Liver (tissue), 8 donors: ENCODE measurements at regions not wholly inside any gene's neighbourhood (a gene's known extent, or its start where the extent isn't known, plus 50 kb on each side); places are given as distances from the start of the nearest gene placed in this dataset.

ENCODE experiments used
- DNase-seq: peaks from one replicate; pipeline ENCODE4 v3.0.0-alpha.2; 2017; ENCODE audit warnings: low spot score
- H3K27ac ChIP-seq, 2 donors: one replicate each; pipeline ENCODE4 v1.7.0; 2013; ENCODE audit warnings: inconsistent platforms in 2 of 2, low read length in 2 of 2, control low read depth in 1 of 2, low read depth in 1 of 2, mild to moderate bottlenecking in 1 of 2
- H3K27me3 ChIP-seq, 4 donors: one replicate each; pipeline versions ENCODE4 v1.6.1 to v1.7.0; 2013; ENCODE audit warnings: low read length in 3 of 4, inconsistent platforms in 1 of 4, mild to moderate bottlenecking in 1 of 4, moderate library complexity in 1 of 4; ENCODE audit not compliant: control insufficient read depth in 4 of 4, insufficient read depth in 4 of 4
- H3K36me3 ChIP-seq, 4 donors: one replicate each; pipeline versions ENCODE4 v1.6.1 to v1.7.0; 2013; ENCODE audit warnings: low read length in 3 of 4, mild to moderate bottlenecking in 3 of 4, low read depth in 1 of 4, moderate library complexity in 1 of 4; ENCODE audit not compliant: control insufficient read depth in 4 of 4, insufficient read depth in 3 of 4
- H3K4me1 ChIP-seq, 4 donors: one replicate each; pipeline versions ENCODE4 v1.6.1 to v1.7.0; 2013; ENCODE audit warnings: low read length in 3 of 4, mild to moderate bottlenecking in 3 of 4, moderate library complexity in 1 of 4; ENCODE audit not compliant: control insufficient read depth in 4 of 4, insufficient read depth in 4 of 4
- H3K4me3 ChIP-seq, 3 donors: one replicate each; pipeline versions ENCODE4 v1.6.1 to v1.7.0; 2013; ENCODE audit warnings: low read length in 3 of 3, control low read depth in 1 of 3, low read depth in 1 of 3, mild to moderate bottlenecking in 1 of 3
- H3K9ac ChIP-seq, 2 donors: one replicate each; pipeline ENCODE4 v1.7.0; 2013; ENCODE audit warnings: low read length in 2 of 2, mild to moderate bottlenecking in 2 of 2, moderate library complexity in 2 of 2, control low read depth in 1 of 2, low read depth in 1 of 2
- H3K9me3 ChIP-seq, 4 donors: one replicate each; pipeline versions ENCODE4 v1.6.1 to v1.7.0; 2013; ENCODE audit warnings: low read length in 3 of 4; ENCODE audit not compliant: control insufficient read depth in 4 of 4
- ATF3 ChIP-seq: IDR thresholded peaks from 2 replicates; pipeline ENCODE4 v1.6.1; 2016; ENCODE audit warnings: antibody characterized with exemption
- CTCF ChIP-seq: fragments of 150-350 bp; IDR thresholded peaks from 2 replicates; pipeline ENCODE4 v1.5.1; 2017; ENCODE audit warnings: improper control_type of control experiment, low read depth, low read length; ENCODE audit not compliant: missing input control
- EGR1 ChIP-seq, 2 donors: IDR thresholded peaks; 2 replicates each; pipeline ENCODE4 v1.6.1; 2016 to 2018; ENCODE audit warnings: antibody characterized with exemption in 2 of 2, low read depth in 2 of 2
- FOXA1 ChIP-seq: IDR thresholded peaks from 2 replicates; pipeline ENCODE4 v1.6.1; 2016; ENCODE audit warnings: antibody characterized with exemption
- FOXA2 ChIP-seq: IDR thresholded peaks from 2 replicates; pipeline ENCODE4 v1.6.1; 2016; ENCODE audit warnings: antibody characterized with exemption
- GABPA ChIP-seq, 2 donors: IDR thresholded peaks in 1 of 2; conservative IDR thresholded peaks in 1 of 2; 2 replicates each; pipeline ENCODE4 v1.6.1; 2016; ENCODE audit warnings: antibody characterized with exemption in 2 of 2, mild to moderate bottlenecking in 1 of 2, moderate library complexity in 1 of 2
- HNF4A ChIP-seq, 2 donors: conservative IDR thresholded peaks; 2 replicates each; pipeline ENCODE4 v1.6.1; 2016; ENCODE audit warnings: antibody characterized with exemption in 2 of 2, mild to moderate bottlenecking in 2 of 2
- HNF4G ChIP-seq: IDR thresholded peaks from 2 replicates; pipeline ENCODE4 v1.6.1; 2016; ENCODE audit warnings: antibody characterized with exemption
- JUND ChIP-seq, 2 donors: IDR thresholded peaks; 2 replicates each; pipeline ENCODE4 v1.6.1; 2016; ENCODE audit warnings: antibody characterized with exemption in 2 of 2
- NR2F2 ChIP-seq: IDR thresholded peaks from 2 replicates; pipeline ENCODE4 v1.6.1; 2016; ENCODE audit warnings: antibody characterized with exemption
- RAD21 ChIP-seq, 2 donors: IDR thresholded peaks; 2 replicates each; pipeline ENCODE4 v1.6.1; 2016; ENCODE audit warnings: antibody characterized with exemption in 2 of 2, mild to moderate bottlenecking in 2 of 2
- RXRA ChIP-seq, 2 donors: IDR thresholded peaks; 2 replicates each; pipeline ENCODE4 v1.6.1; 2017 to 2018; ENCODE audit warnings: antibody characterized with exemption in 2 of 2, mild to moderate bottlenecking in 1 of 2
- SP1 ChIP-seq: IDR thresholded peaks from 2 replicates; pipeline ENCODE4 v1.6.1; 2018; ENCODE audit warnings: antibody characterized with exemption, mild to moderate bottlenecking
- TAF1 ChIP-seq: conservative IDR thresholded peaks from 2 replicates; pipeline ENCODE4 v1.6.1; 2016; ENCODE audit warnings: antibody characterized with exemption, mild to moderate bottlenecking
- YY1 ChIP-seq: IDR thresholded peaks from 2 replicates; pipeline ENCODE4 v1.6.1; 2016; ENCODE audit warnings: antibody characterized with exemption, mild to moderate bottlenecking
- WGBS: extraction: QIAGEN DNeasy Blood & Tissue Kit; methylation state at CpG from one replicate; pipeline ENCODE4 v1.1.7; 2013; 5-methylcytosine and 5-hydroxymethylcytosine counted together
- TF ChIP-seq, protein P1 (sequence below): IDR thresholded peaks from 2 replicates; pipeline ENCODE4 v1.6.1; 2016; ENCODE audit warnings: antibody characterized with exemption
- TF ChIP-seq, protein P2 (sequence below): IDR thresholded peaks from 2 replicates; pipeline ENCODE4 v1.6.1; 2016; ENCODE audit warnings: antibody characterized with exemption, mild to moderate bottlenecking
- TF ChIP-seq, protein P3 (sequence below): IDR thresholded peaks from 2 replicates; pipeline ENCODE4 v1.6.1; 2016; ENCODE audit warnings: antibody characterized with exemption
- donor health status: healthy.
- donor health status: healthy.
- donor health status: healthy.
- donor health status: healthy.
- donor health status: healthy.

DNA sequence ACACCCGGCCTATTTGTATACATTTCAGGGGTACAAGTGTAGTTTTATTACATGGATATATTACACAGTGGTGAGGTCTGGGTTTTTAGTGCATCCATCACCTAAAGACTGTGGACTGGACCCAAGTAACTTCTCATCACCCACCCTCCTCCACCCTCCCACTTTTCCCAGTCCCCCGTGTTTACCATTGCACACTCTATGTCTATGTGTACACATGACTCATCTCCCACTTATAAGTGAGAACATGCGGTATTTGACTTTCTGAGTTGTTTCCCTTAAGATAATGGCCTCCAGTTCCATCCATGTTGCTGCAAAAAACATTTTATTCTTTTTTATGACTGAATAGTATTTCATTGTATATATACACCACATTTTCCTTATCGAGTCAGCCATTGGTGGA is 98.9 kb upstream of the WAC start:
- Histone ChIP-seq H3K36me3 (no peaks in the 10 kb centered on the region), H3K9me3 (no peaks in the 10 kb centered on the region), H3K4me3 (no peak overlapping the region), H3K9ac (no peak overlapping the region), H3K27me3 (no peaks in the 10 kb centered on the region), H3K27ac (no peak overlapping the region), H3K4me1 (peaks cover 0 to 3% (median 1%) of the 10 kb centered on the region in 4 donors)
- 89% methylated on average over 4 of the region's 4 CpGs for WGBS
- DNase-seq, result no peak
- TF ChIP-seq, protein P1, sequence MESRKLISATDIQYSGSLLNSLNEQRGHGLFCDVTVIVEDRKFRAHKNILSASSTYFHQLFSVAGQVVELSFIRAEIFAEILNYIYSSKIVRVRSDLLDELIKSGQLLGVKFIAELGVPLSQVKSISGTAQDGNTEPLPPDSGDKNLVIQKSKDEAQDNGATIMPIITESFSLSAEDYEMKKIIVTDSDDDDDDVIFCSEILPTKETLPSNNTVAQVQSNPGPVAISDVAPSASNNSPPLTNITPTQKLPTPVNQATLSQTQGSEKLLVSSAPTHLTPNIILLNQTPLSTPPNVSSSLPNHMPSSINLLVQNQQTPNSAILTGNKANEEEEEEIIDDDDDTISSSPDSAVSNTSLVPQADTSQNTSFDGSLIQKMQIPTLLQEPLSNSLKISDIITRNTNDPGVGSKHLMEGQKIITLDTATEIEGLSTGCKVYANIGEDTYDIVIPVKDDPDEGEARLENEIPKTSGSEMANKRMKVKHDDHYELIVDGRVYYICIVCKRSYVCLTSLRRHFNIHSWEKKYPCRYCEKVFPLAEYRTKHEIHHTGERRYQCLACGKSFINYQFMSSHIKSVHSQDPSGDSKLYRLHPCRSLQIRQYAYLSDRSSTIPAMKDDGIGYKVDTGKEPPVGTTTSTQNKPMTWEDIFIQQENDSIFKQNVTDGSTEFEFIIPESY, result no peak
- TF ChIP-seq JUND (IDR thresholded peaks at IDR 0.05), result no peak
- no peak for TF ChIP-seq FOXA2
- TF ChIP-seq, protein P2, sequence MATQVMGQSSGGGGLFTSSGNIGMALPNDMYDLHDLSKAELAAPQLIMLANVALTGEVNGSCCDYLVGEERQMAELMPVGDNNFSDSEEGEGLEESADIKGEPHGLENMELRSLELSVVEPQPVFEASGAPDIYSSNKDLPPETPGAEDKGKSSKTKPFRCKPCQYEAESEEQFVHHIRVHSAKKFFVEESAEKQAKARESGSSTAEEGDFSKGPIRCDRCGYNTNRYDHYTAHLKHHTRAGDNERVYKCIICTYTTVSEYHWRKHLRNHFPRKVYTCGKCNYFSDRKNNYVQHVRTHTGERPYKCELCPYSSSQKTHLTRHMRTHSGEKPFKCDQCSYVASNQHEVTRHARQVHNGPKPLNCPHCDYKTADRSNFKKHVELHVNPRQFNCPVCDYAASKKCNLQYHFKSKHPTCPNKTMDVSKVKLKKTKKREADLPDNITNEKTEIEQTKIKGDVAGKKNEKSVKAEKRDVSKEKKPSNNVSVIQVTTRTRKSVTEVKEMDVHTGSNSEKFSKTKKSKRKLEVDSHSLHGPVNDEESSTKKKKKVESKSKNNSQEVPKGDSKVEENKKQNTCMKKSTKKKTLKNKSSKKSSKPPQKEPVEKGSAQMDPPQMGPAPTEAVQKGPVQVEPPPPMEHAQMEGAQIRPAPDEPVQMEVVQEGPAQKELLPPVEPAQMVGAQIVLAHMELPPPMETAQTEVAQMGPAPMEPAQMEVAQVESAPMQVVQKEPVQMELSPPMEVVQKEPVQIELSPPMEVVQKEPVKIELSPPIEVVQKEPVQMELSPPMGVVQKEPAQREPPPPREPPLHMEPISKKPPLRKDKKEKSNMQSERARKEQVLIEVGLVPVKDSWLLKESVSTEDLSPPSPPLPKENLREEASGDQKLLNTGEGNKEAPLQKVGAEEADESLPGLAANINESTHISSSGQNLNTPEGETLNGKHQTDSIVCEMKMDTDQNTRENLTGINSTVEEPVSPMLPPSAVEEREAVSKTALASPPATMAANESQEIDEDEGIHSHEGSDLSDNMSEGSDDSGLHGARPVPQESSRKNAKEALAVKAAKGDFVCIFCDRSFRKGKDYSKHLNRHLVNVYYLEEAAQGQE, result no peak
- TF ChIP-seq FOXA1, result no peak
- TF ChIP-seq TAF1, result no peak
- TF ChIP-seq NR2F2, result no peak

DNA sequence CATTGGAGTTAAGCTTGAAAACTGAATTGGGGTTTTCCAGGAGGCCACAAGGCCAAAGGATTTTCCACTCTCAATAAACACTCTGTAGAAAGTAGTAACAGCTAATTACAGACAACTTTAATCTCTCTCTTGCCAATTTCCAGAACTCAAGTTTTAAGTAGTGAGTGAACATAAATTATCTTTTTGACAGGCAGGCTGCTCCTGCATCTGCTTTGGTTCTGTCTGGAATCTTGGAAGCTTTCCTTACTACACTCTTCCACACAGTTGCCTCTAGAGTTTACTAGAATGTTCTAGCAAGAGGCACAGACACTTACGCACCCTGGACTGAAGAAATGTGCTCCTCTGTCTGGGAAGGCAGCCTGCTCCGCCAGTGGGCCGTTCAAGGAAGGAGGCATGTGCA is 90.5 kb upstream of the WAC start:
- no peak for DNase-seq
- WGBS, result 89% methylated on average over 3 of the region's 3 CpGs

More for the DNA sequence above, 90.5 kb upstream of the WAC start:
- no peak overlapping the region for H3K4me3 ChIP-seq
- H3K36me3 ChIP-seq, result no peaks in the 10 kb centered on the region
- TF ChIP-seq HNF4A (conservative IDR thresholded peaks at IDR 0.05), result no peak
- TF ChIP-seq RXRA (IDR thresholded peaks at IDR 0.05), result no peak
- TF ChIP-seq, protein P3, sequence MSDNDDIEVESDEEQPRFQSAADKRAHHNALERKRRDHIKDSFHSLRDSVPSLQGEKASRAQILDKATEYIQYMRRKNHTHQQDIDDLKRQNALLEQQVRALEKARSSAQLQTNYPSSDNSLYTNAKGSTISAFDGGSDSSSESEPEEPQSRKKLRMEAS, result no peak
- no peak for TF ChIP-seq ATF3
- TF ChIP-seq YY1, result no peak
- TF ChIP-seq JUND (IDR thresholded peaks at IDR 0.05), result no peak
- TF ChIP-seq SP1, result no peak
- no peak for TF ChIP-seq GABPA (IDR thresholded peaks at IDR 0.05 in 1 of 2, conservative IDR thresholded peaks at IDR 0.05 in 1 of 2)
- TF ChIP-seq, protein P1, result no peak
- TF ChIP-seq TAF1, result no peak
- TF ChIP-seq NR2F2, result no peak
- TF ChIP-seq EGR1 (IDR thresholded peaks at IDR 0.05; ENCODE audit: low read depth in 2 of 2), result no peak
- no peak for TF ChIP-seq CTCF
- no peak for TF ChIP-seq FOXA2
- TF ChIP-seq, protein P2, result no peak
- TF ChIP-seq RAD21 (IDR thresholded peaks at IDR 0.05), result no peak
- no peak for TF ChIP-seq FOXA1
- no peak for TF ChIP-seq HNF4G
- no peaks in the 10 kb centered on the region for H3K9me3 ChIP-seq
- no peaks in the 10 kb centered on the region for H3K27me3 ChIP-seq
- no peaks in the 10 kb centered on the region for H3K4me1 ChIP-seq
- no peak overlapping the region for H3K27ac ChIP-seq
- no peak overlapping the region for H3K9ac ChIP-seq
